ENCODE measurements at regions not wholly inside any gene's neighbourhood (a gene's known extent, or its start where the extent isn't known, plus 50 kb on each side); places are given as distances from the start of the nearest gene placed in this dataset.

DNA sequence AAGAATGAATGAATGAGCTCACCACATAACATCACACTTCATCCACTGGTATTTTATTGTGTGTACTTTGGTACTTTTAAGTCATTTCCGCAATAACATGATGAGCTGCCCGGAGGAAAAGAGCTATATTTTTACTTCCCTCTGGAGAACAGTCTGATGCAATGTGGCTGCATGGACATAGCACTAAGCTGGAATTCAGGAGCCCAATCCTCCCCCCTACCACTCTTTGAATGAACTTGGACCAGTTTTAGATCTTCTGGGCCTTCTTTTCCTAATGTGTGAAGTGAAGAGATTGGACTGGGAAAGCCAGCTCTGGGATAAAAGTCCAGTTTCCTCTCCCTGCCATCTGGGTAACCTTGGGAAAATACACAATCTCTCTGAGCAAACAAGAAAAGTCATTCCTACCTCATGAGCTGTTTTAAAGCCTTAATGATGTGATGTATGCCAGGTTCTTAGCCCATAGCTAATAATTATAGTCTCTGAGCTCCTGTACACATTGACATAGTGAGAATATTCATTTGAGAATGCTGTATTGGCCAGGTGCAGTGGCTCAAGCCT, 79.3 kb downstream of the ABCC12 start (continued):
- no peak for TF ChIP-seq NCOR1 (IDR thresholded peaks at IDR 0.05)

GRCh38 chr16:48075398-48075797, 80.4 kb downstream of the ABCC12 start:
- WGBS (ENCODE audit: insufficient coverage, low coverage, missing lambda C conversion rate) = 0% methylated on average over 3 of the region's 3 CpGs
- no peak overlapping the region for H3K27ac ChIP-seq (ENCODE audit: extremely low read depth, low read depth, low read length)
- no peaks in the 10 kb centered on the region for H3K9me1 ChIP-seq (ENCODE audit: control insufficient read depth, insufficient read depth, low read length)
- POLR2A ChIA-PET = interaction anchor here (0.6 kb wide), 1 partner anchor 675 kb away, joined by 3 read pairs; no protein-coding TSS in a partner anchor
- H3K9ac ChIP-seq (ENCODE audit: insufficient read depth in 1 of 2, low read depth in 2 of 2, low read length in 2 of 2) = no peak overlapping the region
- TF ChIP-seq MCM5 (IDR thresholded peaks at IDR 0.05; ENCODE audit: low read depth) (no peak), RHOXF2B (CRISPR knock-in tag; conservative IDR thresholded peaks at IDR 0.05) (no peak), ZFP30 (CRISPR knock-in tag; IDR thresholded peaks at IDR 0.05; ENCODE audit: borderline replicate concordance) (no peak), ZBTB12 (CRISPR knock-in tag; IDR thresholded peaks at IDR 0.05) (no peak), CBX3 (IDR thresholded peaks at IDR 0.05; ENCODE audit: borderline replicate concordance in 1 of 2, low read length in 2 of 2) (no peak), GABPB2 (CRISPR knock-in tag; conservative IDR thresholded peaks at IDR 0.05) (no peak), IFI16 (CRISPR knock-in tag; IDR thresholded peaks at IDR 0.05) (no peak), ZMIZ1 (IDR thresholded peaks at IDR 0.05; ENCODE audit: low read depth in 2 of 2, low read length in 2 of 2) (no peak), ZNF696 (CRISPR knock-in tag; conservative IDR thresholded peaks at IDR 0.05) (no peak), L3MBTL2 (IDR thresholded peaks at IDR 0.05) (no peak), RBM22 (IDR thresholded peaks at IDR 0.05; ENCODE audit: low read depth, low read length, poor library complexity, severe bottlenecking) (no peak)
- TF ChIP-seq, protein P1, sequence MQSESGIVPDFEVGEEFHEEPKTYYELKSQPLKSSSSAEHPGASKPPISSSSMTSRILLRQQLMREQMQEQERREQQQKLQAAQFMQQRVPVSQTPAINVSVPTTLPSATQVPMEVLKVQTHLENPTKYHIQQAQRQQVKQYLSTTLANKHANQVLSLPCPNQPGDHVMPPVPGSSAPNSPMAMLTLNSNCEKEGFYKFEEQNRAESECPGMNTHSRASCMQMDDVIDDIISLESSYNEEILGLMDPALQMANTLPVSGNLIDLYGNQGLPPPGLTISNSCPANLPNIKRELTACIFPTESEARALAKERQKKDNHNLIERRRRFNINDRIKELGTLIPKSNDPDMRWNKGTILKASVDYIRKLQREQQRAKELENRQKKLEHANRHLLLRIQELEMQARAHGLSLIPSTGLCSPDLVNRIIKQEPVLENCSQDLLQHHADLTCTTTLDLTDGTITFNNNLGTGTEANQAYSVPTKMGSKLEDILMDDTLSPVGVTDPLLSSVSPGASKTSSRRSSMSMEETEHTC (IDR thresholded peaks at IDR 0.05) = no peak
- H3K4me2 ChIP-seq (ENCODE audit: insufficient read depth, low read length) = no peak overlapping the region
- no peak overlapping the region for H2AFZ ChIP-seq (ENCODE audit: low read depth, low read length)
- H3K4me3 ChIP-seq = no peak overlapping the region
- peaks cover 0 to 3% of the 10 kb centered on the region in 2 experiments; a peak in 4 of 5 replicates for H3K27me3 ChIP-seq (ENCODE audit: control insufficient read depth in 2 of 2, insufficient read depth in 2 of 2, low read length in 2 of 2)
- BruUV-seq (replicated peaks) = no TSS peak
- FAIRE-seq (no peak), DNase-seq (ENCODE audit: extremely low read depth in 1 of 4, low spot score in 3 of 4) (no peak), ATAC-seq (no peak)
- no peaks in the 10 kb centered on the region for H4K20me1 ChIP-seq (replicated peaks; ENCODE audit: control insufficient read depth, insufficient read depth, low read length)
- no peaks in the 10 kb centered on the region for H3K79me2 ChIP-seq (ENCODE audit: control insufficient read depth, insufficient read depth, low read length)
- no peaks in the 10 kb centered on the region for H3K36me3 ChIP-seq (ENCODE audit: control insufficient read depth, insufficient read depth, low read length)
- no peaks in the 10 kb centered on the region for H3K4me1 ChIP-seq (replicated peaks in 1 of 2; ENCODE audit: control insufficient read depth in 2 of 2, insufficient read depth in 2 of 2, low read length in 2 of 2)
- intact Hi-C loops (cut with micrococcal nuclease) (no loop called here), in situ Hi-C loops (cut with MboI) (no loop called here)
- no peaks in the 10 kb centered on the region for H3K9me3 ChIP-seq (replicated peaks; ENCODE audit: control insufficient read depth, insufficient read depth, low read depth, low read length)
- CTCF ChIA-PET (ENCODE audit: low intra/inter-chr PET ratio) = no interaction called here
